GM04504 (cell line): ENCODE measurements at regions not wholly inside any gene's neighbourhood (a gene's known extent, or its start where the extent isn't known, plus 50 kb on each side); places are given as distances from the start of the nearest gene placed in this dataset.
A peak's percentile ranks its signal among the peaks of the same experiment; 100 is the strongest.
"Not testable (repeated sequence)": the region's sequence is repeated elsewhere in the genome, so short reads cannot be mapped to it uniquely, and the experiment has no call there.

Source experiments
- DNase-seq: peaks from one replicate; pipeline ENCODE4 v3.0.0-alpha.2; 2012; ENCODE audit warnings: low read depth

DNA sequence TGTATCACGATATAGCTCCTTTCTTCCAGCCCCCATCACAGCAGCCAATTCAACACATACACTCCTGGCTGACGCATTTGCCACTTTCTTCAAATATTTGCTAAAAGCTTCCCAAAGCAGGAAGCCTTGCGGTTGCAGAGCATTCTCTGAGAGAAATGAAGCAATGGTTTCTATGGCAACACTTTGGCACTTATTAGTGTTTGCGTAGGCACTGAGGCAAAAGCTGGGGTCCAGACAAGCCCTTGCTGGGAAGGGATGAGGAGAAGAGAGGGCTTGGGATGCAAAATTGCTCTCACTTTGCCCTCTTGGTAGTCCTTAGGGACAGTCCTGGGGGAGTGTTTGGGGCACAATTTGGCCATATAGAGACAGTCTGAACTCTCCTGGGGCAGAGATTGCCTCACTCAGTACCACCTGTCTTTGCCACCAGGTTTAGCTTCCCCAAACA lies 55.0 kb upstream of the PAK3 start:
- DNase-seq = peak; percentile 71

- no peak for DNase-seq
Observed at GRCh38 chrX:111040377-111041017, 55.5 kb upstream of the PAK3 start.

DNA sequence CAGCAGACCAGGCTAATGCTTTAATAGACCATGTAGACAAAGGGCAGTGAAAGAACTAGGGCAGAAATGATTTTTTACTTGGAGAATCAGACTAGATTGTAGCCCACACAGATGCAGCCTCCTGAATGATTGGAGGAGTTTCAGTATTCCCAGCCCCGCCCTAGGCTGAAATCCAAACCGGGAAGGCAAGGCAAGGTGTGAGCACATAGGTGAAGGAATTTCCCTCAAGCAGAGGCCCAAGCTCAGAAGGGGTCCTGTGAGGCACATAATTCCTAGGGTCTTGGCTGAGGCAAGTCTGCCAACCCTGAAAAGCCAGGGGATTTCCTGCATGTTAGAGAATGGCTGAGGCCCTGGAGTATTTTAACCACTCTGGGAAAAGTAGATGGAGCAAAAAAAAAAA lies 56.4 kb upstream of the PAK3 start:
- no peak for DNase-seq

DNA sequence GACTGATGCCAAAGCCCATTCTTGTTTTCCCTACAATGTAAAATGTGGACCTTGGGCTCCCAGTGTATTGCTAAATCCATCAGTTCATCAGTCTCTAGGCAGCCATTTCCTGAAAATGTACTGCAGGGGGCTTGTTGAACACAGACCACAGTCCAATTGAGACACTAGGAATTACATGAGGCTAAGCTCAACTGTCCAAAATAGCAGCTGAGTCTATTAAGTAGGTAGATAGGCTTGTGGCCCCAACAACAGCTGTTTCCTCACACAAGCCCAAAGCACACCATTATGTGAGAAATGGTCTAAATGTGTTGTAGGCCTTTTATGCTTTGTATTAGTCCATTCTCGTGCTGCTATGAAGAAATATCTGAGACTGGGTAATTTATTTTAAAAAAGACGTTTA lies 60.0 kb upstream of the PAK3 start:
- DNase-seq = no peak

GRCh38 chrX:111035256-111035655 lies 60.7 kb upstream of the PAK3 start:
- no peak for DNase-seq

- not testable (repeated sequence) for DNase-seq
Observed at GRCh38 chrX:111022998-111023397, 73.0 kb upstream of the PAK3 start.

- DNase-seq = no peak
Observed at GRCh38 chrX:111020283-111020682, 75.7 kb upstream of the PAK3 start.

GRCh38 chrX:111013778-111014455 lies 82.1 kb upstream of the PAK3 start:
- no peak for DNase-seq

DNA sequence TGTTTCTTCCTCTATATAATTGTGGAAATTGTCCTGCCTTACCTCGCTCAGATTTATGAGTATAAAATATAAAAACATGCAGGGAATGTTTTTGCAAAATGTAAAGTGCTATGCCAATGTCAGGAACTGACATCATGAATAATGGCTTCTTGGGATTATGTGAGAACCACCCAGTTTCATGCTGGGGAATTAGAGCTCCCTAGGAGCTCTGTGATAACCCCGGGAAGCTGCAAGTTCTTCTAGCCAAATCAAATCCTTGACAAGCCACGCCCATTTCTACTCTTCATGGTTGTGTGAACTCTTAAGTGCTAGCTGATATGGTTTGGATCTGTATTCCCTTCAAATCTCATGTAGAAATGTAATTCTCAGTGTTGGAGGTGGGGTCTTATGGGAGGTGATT lies 85.9 kb upstream of the PAK3 start:
- no peak for DNase-seq

DNA sequence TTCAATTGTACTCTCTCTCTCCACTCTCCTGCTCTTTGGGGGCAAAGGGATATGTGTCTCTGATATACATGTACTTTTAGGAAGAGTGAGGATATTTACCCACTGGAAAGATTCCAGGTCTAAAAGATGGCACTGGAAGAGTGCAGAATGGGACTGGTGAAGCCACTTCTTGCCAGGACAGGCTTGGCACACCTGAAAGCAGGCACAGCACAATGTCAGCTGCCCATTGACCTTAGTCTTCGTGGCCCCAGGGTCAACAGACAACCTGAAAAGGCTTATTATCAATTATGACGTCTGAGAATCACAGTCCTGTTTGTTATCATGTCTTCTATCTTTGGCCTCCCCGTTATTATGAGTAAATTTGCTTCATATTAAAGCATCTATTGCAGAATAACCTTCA lies 86.7 kb upstream of the PAK3 start:
- DNase-seq = no peak

GRCh38 chrX:111008126-111008525 lies 87.9 kb upstream of the PAK3 start:
- DNase-seq = no peak

DNA sequence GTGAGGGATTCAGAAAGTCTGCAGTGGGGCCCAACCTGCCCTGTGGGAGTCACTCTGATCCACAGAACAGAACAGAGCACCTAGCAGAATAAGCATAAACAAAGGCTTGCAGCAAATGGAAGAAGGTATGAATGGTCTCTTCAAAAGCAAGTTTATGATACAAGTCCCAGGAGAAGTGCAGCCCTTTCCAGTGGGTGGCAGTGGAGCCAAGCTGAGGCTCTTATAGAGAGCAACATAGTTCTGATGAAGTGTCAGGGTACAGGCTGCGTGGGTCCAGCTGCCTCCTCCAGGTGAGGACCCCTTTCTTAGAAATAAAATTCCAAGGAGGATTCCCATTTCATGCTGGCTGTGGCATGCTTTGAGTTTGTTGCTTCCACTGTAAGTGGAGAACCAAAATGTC lies 88.8 kb upstream of the PAK3 start:
- no peak for DNase-seq

DNA sequence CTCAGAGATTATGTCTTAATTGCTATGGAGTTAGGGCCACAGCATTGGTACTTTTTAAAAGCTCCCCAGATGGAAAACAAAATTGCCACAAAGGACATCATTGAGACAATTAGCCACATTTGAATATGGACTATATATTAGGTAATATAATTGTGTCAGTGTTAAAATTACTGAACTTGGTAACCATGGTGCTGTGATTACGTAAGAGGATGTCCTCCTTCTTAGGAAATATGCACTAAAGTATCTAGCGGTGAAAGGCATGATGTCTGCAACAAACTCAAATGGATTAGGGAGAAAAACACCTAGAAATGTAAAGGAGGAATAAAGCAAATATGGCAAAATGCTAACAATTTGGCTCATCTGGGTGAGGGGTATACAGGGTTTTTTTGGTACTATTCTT lies 89.9 kb upstream of the PAK3 start:
- DNase-seq = no peak

- DNase-seq = no peak
Observed at GRCh38 chrX:111005166-111005565, 90.8 kb upstream of the PAK3 start.

GRCh38 chrX:111003118-111003517 lies 92.9 kb upstream of the PAK3 start:
- no peak for DNase-seq

DNA sequence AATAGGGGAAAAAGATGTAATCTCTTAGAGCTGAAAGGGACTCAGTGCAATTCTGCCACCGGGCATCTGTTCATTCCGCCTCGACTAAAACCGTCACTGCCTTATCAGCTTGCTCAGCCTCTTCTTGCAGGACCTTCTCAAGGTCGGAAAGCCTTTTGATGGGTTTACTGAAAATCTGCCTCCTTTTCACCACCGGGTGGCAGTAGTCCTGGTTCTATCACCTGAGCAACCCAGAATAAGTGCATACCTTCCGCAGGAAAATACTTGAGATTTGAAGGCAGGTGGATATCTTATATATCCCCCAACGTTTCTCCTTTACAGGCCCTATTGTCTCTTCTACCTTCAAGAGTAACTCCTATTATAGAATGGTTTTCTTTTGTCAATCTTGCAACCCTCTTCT lies 103.4 kb upstream of the PAK3 start:
- no peak for DNase-seq

- no peak for DNase-seq
Observed at GRCh38 chrX:110989869-110990268, 106.1 kb upstream of the PAK3 start.

GRCh38 chrX:110989447-110989846 lies 106.5 kb upstream of the PAK3 start:
- no peak for DNase-seq

- DNase-seq = no peak
Observed at GRCh38 chrX:110987292-110987691, 108.7 kb upstream of the PAK3 start.

DNA sequence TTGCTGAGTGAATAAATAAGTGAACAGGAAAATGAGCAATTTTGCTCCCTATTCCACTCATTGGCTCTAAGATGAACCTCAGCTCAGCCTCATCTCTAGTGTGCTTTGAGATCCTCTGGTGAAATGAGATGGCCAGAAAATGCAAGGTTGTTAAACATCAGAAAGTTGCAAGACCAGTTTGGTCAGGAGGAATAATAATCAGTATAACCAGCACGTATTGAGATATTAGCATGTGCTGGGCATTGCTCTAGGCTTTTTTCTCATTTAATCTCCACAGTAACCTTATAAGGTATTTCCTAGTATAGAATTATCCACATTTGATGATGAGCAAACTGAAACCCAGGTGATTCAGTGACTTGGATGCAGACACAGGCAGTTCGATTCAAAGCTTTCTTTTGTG lies 110.5 kb upstream of the PAK3 start:
- no peak for DNase-seq

DNA sequence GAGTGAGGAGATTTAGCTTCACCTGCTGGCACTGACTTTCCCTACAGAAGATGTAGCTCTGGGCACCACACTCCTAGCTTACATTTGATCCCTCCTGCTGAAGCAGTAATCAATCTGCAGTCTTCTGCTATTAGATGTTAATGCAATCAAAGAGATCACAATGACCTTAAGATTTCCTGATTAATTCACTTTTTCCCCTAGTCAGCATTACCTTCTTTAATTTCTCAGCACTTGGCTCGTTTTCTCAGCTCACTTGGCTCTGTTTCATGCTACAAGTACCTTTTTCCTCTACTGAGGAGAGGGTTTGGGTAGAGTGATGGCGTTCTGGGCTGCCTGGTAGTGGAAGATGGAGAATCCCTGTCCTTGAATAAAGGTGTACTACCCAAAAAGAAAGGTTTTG lies 113.0 kb upstream of the PAK3 start:
- no peak for DNase-seq

GRCh38 chrX:110966839-110967238 lies 129.2 kb upstream of the PAK3 start:
- DNase-seq = no peak

GRCh38 chrX:110966091-110966454 lies 129.9 kb upstream of the PAK3 start:
- DNase-seq = no peak

DNA sequence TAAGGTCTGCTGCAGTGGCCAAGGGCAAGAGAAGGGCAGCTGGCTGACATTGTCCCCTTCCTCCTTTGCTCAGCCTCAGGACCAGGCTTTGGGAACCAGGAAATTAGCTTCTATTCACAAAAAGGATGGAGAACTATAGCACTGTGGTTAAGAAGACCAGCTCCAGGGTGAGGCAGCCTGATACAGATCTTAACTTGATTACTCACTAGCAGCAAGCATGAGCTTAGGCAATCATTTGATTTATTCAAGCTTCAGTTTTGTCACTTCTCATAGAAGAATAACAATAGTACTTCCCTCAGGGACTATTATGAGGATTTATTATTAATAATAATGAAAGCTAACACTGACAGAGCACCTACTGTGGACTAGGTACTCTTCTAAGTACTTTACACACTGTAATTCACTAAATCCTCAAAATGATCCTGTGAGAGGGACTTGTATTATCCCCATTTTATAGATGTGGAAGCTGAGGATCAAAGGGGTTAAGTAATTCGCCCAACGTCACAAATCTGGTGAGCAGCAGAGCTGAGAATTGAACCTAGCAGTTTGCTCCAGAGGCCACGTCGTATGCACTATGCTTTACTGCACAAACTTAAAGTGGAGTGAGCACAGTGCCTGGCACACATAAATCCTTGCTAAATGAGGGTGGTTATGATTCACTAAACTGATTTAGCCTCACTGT lies 130.4 kb upstream of the PAK3 start:
- no peak for DNase-seq
